Trophoblast cell (in vitro differentiated cells and primary cell): ENCODE measurements at regions not wholly inside any gene's neighbourhood (a gene's known extent, or its start where the extent isn't known, plus 50 kb on each side); places are given as distances from the start of the nearest gene placed in this dataset.

Source experiments
- DNase-seq, 2 donors: peaks; one replicate each; pipeline ENCODE4 v3.0.0-alpha.2; 2016
- H2AFZ ChIP-seq: 2 replicates; pipeline ENCODE4 v1.6.1; 2013; ENCODE audit warnings: low read length, moderate library complexity, mild to moderate bottlenecking; ENCODE audit not compliant: insufficient read depth, poor library complexity
- H2AK5ac ChIP-seq: 2 replicates; pipeline ENCODE4 v1.6.1; 2013; ENCODE audit warnings: mild to moderate bottlenecking, low read length
- H2BK120ac ChIP-seq: 2 replicates; pipeline ENCODE4 v1.6.1; 2013; ENCODE audit warnings: low read length, mild to moderate bottlenecking, moderate library complexity; ENCODE audit not compliant: insufficient read depth, poor library complexity
- H2BK12ac ChIP-seq: 2 replicates; pipeline ENCODE4 v1.6.1; 2013; ENCODE audit warnings: mild to moderate bottlenecking, low read length, moderate library complexity
- H2BK5ac ChIP-seq: 2 replicates; pipeline ENCODE4 v1.6.1; 2013; ENCODE audit warnings: low read length, low read depth, moderate library complexity, mild to moderate bottlenecking; ENCODE audit not compliant: poor library complexity
- H3K14ac ChIP-seq: 2 replicates; pipeline ENCODE4 v1.6.1; 2013; ENCODE audit warnings: mild to moderate bottlenecking, low read length
- H3K18ac ChIP-seq: 2 replicates; pipeline ENCODE4 v1.6.1; 2013; ENCODE audit warnings: mild to moderate bottlenecking, low read length
- H3K23ac ChIP-seq: 2 replicates; pipeline ENCODE4 v1.6.1; 2013; ENCODE audit warnings: low read length
- H3K27ac ChIP-seq: 2 replicates; pipeline ENCODE4 v1.5.1; 2013; ENCODE audit warnings: low read depth, mild to moderate bottlenecking, inconsistent platforms, low read length, moderate library complexity
- H3K27me3 ChIP-seq: 2 replicates; pipeline ENCODE4 v1.6.1; 2013; ENCODE audit warnings: inconsistent platforms, mild to moderate bottlenecking, low read length, moderate library complexity; ENCODE audit not compliant: insufficient read depth
- H3K36me3 ChIP-seq, 2 experiments: 1 replicate in 1 of 2; 2 replicates in 1 of 2; pipeline ENCODE4 v1.6.1; 2013; ENCODE audit warnings: low read length in 2 of 2, mild to moderate bottlenecking in 2 of 2, moderate library complexity in 1 of 2; ENCODE audit not compliant: insufficient read depth in 2 of 2, control insufficient read depth in 1 of 2
- H3K4ac ChIP-seq: 2 replicates; pipeline ENCODE4 v1.6.1; 2013; ENCODE audit warnings: low read depth, mild to moderate bottlenecking, low read length, moderate library complexity
- H3K4me1 ChIP-seq, 2 experiments: 1 replicate in 1 of 2; 2 replicates in 1 of 2; pipeline ENCODE4 v1.6.1; 2013; ENCODE audit warnings: low read length in 2 of 2, mild to moderate bottlenecking in 2 of 2, moderate library complexity in 1 of 2; ENCODE audit not compliant: insufficient read depth in 2 of 2, control insufficient read depth in 1 of 2
- H3K4me2 ChIP-seq: 2 replicates; pipeline ENCODE4 v1.6.1; 2013; ENCODE audit warnings: inconsistent platforms, mild to moderate bottlenecking, low read length, moderate library complexity
- H3K4me3 ChIP-seq: 2 replicates; pipeline ENCODE4 v1.5.1; 2013; ENCODE audit warnings: mild to moderate bottlenecking, low read depth, low read length, inconsistent platforms
- H3K79me1 ChIP-seq: one replicate; pipeline ENCODE4 v1.6.1; 2013; ENCODE audit warnings: low read length
- H3K79me2 ChIP-seq: 2 replicates; pipeline ENCODE4 v1.6.1; 2013; ENCODE audit warnings: low read length, mild to moderate bottlenecking; ENCODE audit not compliant: control insufficient read depth, insufficient read depth, poor library complexity
- H3K9ac ChIP-seq: 2 replicates; pipeline ENCODE4 v1.6.1; 2013; ENCODE audit warnings: mild to moderate bottlenecking, low read length
- H3K9me3 ChIP-seq: 2 replicates; pipeline ENCODE4 v1.6.1; 2013; ENCODE audit warnings: low read depth, mild to moderate bottlenecking, control low read depth, inconsistent platforms, low read length; ENCODE audit not compliant: insufficient read depth
- H4K12ac ChIP-seq: 2 replicates; pipeline ENCODE4 v1.6.1; 2013; ENCODE audit warnings: low read depth, mild to moderate bottlenecking, low read length, moderate library complexity
- H4K8ac ChIP-seq: 2 replicates; pipeline ENCODE4 v1.6.1; 2013; ENCODE audit warnings: low read depth, mild to moderate bottlenecking, low read length, moderate library complexity
- H4K91ac ChIP-seq: one replicate; pipeline ENCODE4 v1.6.1; 2013; ENCODE audit warnings: low read depth, mild to moderate bottlenecking, low read length, moderate library complexity
- WGBS: extraction: QIAGEN DNeasy Blood & Tissue Kit; methylation state at CpG from one replicate; pipeline ENCODE4 v1.1.7; 2013; ENCODE audit warnings: missing lambda C conversion rate; ENCODE audit not compliant: insufficient read length, insufficient coverage; ENCODE audit errors: extremely low coverage; 5-methylcytosine and 5-hydroxymethylcytosine counted together

DNA sequence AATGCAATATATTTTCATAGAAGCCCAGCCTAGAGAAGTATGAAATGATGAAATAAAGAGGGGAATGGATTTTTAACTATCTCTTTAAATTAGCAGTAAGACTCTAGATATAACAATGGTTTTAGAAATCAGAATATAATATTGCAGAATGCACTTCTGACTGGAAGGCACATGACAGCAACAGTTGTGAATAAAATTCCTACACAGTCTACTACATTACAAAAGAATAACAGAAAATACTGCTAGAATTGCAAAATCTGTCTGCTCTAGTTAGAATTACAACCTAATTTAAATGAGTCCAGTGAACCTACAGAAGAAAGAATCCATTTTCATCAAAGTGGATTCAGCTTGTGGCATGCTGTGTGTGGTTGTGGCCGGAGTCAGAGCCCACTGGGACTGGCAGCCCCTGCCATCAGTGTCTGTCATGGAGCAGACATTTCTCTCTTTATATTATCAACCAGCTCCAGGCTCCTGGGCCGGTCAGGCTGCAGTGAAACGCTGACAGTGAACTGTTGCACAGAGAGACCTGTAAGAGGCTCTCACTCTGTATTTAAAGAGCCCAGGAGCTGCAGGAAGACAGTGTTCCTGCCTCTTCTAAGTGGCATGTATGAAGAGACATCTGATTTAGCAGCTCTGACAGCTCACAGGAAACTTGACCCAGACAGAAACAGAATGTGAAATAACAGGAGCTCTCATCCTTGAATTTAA, 1523.8 kb upstream of the CADM2 start:
- Histone ChIP-seq H3K27ac (no peak overlapping the region), H4K8ac (no peak overlapping the region), H3K36me3 (no peaks in the 10 kb centered on the region), H3K9me3 (peaks cover under 1% of the 10 kb centered on the region), H2AFZ (no peak overlapping the region), H2AK5ac (no peak overlapping the region), H2BK120ac (no peak overlapping the region), H3K4me2 (no peak overlapping the region), H4K91ac (no peak overlapping the region), H4K12ac (no peak overlapping the region), H3K27me3 (no peaks in the 10 kb centered on the region), H3K4me1 (no peaks in the 10 kb centered on the region), H3K23ac (no peak overlapping the region), H2BK12ac (no peak overlapping the region), H3K4me3 (no peak overlapping the region), H3K79me2 (peaks cover 2% of the 10 kb centered on the region), H3K79me1 (no peaks in the 10 kb centered on the region), H3K18ac (no peak overlapping the region), H3K9ac (no peak overlapping the region), H2BK5ac (no peak overlapping the region), H3K14ac (no peak overlapping the region), H3K4ac (no peak overlapping the region)
- WGBS, result no CpG with 5 or more reads among the region's 3 CpGs
- no peak for DNase-seq

GRCh38 chr3:83438188-83438587, 1520.6 kb upstream of the CADM2 start:
- Histone ChIP-seq H2BK12ac (no peak overlapping the region), H3K4me3 (no peak overlapping the region), H3K9ac (no peak overlapping the region), H3K18ac (no peak overlapping the region), H2BK5ac (no peak overlapping the region), H3K4me2 (no peak overlapping the region), H3K23ac (no peak overlapping the region), H2AK5ac (no peak overlapping the region), H4K12ac (no peak overlapping the region), H3K9me3 (peaks cover 2% of the 10 kb centered on the region), H3K4ac (no peak overlapping the region), H3K14ac (no peak overlapping the region), H3K79me1 (no peaks in the 10 kb centered on the region), H2AFZ (no peak overlapping the region), H4K8ac (no peak overlapping the region), H3K36me3 (no peaks in the 10 kb centered on the region), H3K27ac (no peak overlapping the region), H4K91ac (no peak overlapping the region), H2BK120ac (no peak overlapping the region), H3K4me1 (no peaks in the 10 kb centered on the region), H3K27me3 (no peaks in the 10 kb centered on the region), H3K79me2 (peaks cover 2% of the 10 kb centered on the region)
- no peak for DNase-seq
- no CpG with 5 or more reads among the region's 1 CpG for WGBS

GRCh38 chr3:83453056-83453455, 1505.7 kb upstream of the CADM2 start:
- no peak for DNase-seq
- no peak overlapping the region for H2BK12ac ChIP-seq
- H3K79me2 ChIP-seq, result no peaks in the 10 kb centered on the region
- no peak overlapping the region for H4K8ac ChIP-seq
- H3K79me1 ChIP-seq, result no peaks in the 10 kb centered on the region
- H3K4me2 ChIP-seq, result no peak overlapping the region
- no peaks in the 10 kb centered on the region for H3K4me1 ChIP-seq
- no peak overlapping the region for H2BK5ac ChIP-seq
- no peak overlapping the region for H4K12ac ChIP-seq
- WGBS, result no CpG with 5 or more reads among the region's 1 CpG
- no peak overlapping the region for H2AK5ac ChIP-seq
- no peak overlapping the region for H3K27ac ChIP-seq
- no peak overlapping the region for H3K23ac ChIP-seq
- no peak overlapping the region for H3K4me3 ChIP-seq
- H3K14ac ChIP-seq, result no peak overlapping the region
- H4K91ac ChIP-seq, result no peak overlapping the region
- H3K36me3 ChIP-seq, result no peaks in the 10 kb centered on the region
- H3K18ac ChIP-seq, result no peak overlapping the region
- H2AFZ ChIP-seq, result no peak overlapping the region
- no peak overlapping the region for H3K9ac ChIP-seq
- no peaks in the 10 kb centered on the region for H3K27me3 ChIP-seq
- no peaks in the 10 kb centered on the region for H3K9me3 ChIP-seq
- no peak overlapping the region for H3K4ac ChIP-seq
- H2BK120ac ChIP-seq, result no peak overlapping the region

DNA sequence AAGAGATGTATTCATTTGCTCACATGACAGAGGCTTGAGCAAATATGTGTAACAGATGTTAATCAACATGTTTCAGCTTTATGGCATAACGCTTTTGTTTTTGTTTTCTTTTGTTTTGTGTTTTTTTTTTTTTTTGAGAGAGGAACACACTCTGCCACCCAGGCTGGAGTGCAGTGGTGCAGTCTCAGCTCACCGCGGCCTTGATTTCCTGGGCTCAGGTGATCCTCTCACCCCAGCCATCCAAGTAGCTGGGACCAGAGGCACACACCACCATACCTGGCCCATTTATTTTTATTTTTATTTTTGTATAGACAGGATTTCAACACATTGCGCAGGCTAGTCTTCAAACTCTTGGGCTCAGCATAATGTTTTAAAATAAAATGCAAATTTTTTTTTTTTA, 1504.4 kb upstream of the CADM2 start:
- Histone ChIP-seq H2AK5ac (no peak overlapping the region), H4K91ac (no peak overlapping the region), H2BK120ac (no peak overlapping the region), H3K4me2 (no peak overlapping the region), H3K18ac (no peak overlapping the region), H3K14ac (no peak overlapping the region), H3K4ac (no peak overlapping the region), H3K4me1 (no peaks in the 10 kb centered on the region), H3K27ac (no peak overlapping the region), H3K27me3 (no peaks in the 10 kb centered on the region), H3K9ac (no peak overlapping the region), H3K23ac (no peak overlapping the region), H2BK5ac (no peak overlapping the region), H3K9me3 (no peaks in the 10 kb centered on the region), H4K12ac (no peak overlapping the region), H3K36me3 (no peaks in the 10 kb centered on the region), H2AFZ (no peak overlapping the region), H3K79me1 (no peaks in the 10 kb centered on the region), H3K79me2 (no peaks in the 10 kb centered on the region), H4K8ac (no peak overlapping the region), H2BK12ac (no peak overlapping the region), H3K4me3 (no peak overlapping the region)
- no peak for DNase-seq
- no CpG with 5 or more reads among the region's 4 CpGs for WGBS
